HFFc6 (cell line): ENCODE measurements at regions not wholly inside any gene's neighbourhood (a gene's known extent, or its start where the extent isn't known, plus 50 kb on each side); places are given as distances from the start of the nearest gene placed in this dataset.
A peak's percentile ranks its signal among the peaks of the same experiment; 100 is the strongest.

ENCODE experiments used
- DNase-seq: peaks from one replicate; pipeline ENCODE4 v3.0.0-alpha.2; 2018
- H3K27ac Mint-ChIP-seq: 2 replicates; pipeline ENCODE4 v1.8.0; 2020; ENCODE audit warnings: mild to moderate bottlenecking, mixed read lengths
- H3K27me3 Mint-ChIP-seq: 2 replicates; pipeline ENCODE4 v1.8.0; 2021; ENCODE audit warnings: mild to moderate bottlenecking, moderate library complexity, mixed read lengths; ENCODE audit not compliant: insufficient read depth
- H3K36me3 Mint-ChIP-seq: 2 replicates; pipeline ENCODE4 v1.8.0; 2021; ENCODE audit warnings: low read depth, mixed read lengths
- H3K4me1 Mint-ChIP-seq: 2 replicates; pipeline ENCODE4 v1.8.0; 2020; ENCODE audit warnings: low read depth, mixed read lengths
- H3K4me3 Mint-ChIP-seq: 2 replicates; pipeline ENCODE4 v1.8.0; 2020; ENCODE audit warnings: mild to moderate bottlenecking, moderate library complexity, mixed read lengths
- H3K9me3 Mint-ChIP-seq: 2 replicates; pipeline ENCODE4 v1.8.0; 2020; ENCODE audit warnings: mild to moderate bottlenecking, mixed read lengths
- TF ChIP-seq, protein P1 (sequence below): fragments of 200-600 bp; sonication (generic); IDR thresholded peaks from 2 replicates; pipeline ENCODE4 v1.5.0; 2021; ENCODE audit warnings: antibody characterized with exemption, mild to moderate bottlenecking

DNA sequence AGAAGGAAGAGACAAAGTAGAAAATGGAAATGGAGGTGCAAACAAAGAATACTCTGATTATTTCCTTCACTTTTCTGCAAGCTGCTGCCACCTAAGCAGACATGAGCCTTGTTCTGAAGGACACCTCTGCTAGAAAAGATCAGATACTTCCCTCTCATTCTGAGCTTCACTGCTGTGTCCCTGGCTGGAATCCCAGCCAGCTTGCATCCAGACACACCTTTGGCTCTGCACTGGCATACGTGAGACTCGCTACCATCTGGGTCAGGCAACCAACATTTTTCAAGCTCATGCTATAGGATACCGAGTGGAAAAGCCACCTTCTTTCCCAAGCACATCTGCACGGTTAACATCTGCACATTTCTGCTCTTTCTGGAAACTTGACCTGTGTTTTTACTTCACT is 166.7 kb upstream of the SUCLG2 start:
- DNase-seq, result no peak
- TF ChIP-seq, protein P1, sequence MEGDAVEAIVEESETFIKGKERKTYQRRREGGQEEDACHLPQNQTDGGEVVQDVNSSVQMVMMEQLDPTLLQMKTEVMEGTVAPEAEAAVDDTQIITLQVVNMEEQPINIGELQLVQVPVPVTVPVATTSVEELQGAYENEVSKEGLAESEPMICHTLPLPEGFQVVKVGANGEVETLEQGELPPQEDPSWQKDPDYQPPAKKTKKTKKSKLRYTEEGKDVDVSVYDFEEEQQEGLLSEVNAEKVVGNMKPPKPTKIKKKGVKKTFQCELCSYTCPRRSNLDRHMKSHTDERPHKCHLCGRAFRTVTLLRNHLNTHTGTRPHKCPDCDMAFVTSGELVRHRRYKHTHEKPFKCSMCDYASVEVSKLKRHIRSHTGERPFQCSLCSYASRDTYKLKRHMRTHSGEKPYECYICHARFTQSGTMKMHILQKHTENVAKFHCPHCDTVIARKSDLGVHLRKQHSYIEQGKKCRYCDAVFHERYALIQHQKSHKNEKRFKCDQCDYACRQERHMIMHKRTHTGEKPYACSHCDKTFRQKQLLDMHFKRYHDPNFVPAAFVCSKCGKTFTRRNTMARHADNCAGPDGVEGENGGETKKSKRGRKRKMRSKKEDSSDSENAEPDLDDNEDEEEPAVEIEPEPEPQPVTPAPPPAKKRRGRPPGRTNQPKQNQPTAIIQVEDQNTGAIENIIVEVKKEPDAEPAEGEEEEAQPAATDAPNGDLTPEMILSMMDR, result no peak
- Mint-ChIP-seq H3K36me3 (no peaks in the 10 kb centered on the region; the same call in 1 of the 2 replicates), H3K4me3 (no peak overlapping the region), H3K27ac (no peak overlapping the region), H3K4me1 (peaks cover 15% of the 10 kb centered on the region; the same call in 1 of the 2 replicates), H3K27me3 (no peaks in the 10 kb centered on the region), H3K9me3 (no peaks in the 10 kb centered on the region)

DNA sequence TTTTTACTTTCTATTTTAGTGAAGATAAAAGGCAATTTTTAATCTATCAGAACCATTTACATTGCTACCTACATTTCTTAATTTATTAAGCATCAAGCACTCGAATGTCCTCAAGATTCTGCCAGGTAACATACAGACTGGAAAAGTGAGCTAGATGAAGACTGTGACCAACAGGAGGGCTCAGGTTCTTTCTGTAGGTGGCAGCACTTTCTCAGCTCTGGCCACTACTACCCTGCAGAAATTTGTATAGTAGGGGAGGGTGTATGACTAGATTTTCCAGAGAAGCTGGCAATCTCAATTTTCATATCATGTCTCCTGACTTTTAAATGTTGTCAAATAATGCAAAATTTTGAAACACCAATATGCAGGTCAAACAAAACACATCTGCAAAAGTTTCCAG is 165.0 kb upstream of the SUCLG2 start:
- Mint-ChIP-seq H3K9me3 (no peaks in the 10 kb centered on the region), H3K4me1 (peaks cover 13% of the 10 kb centered on the region; the same call in 1 of the 2 replicates), H3K4me3 (no peak overlapping the region), H3K36me3 (no peaks in the 10 kb centered on the region; the same call in 1 of the 2 replicates), H3K27ac (no peak overlapping the region), H3K27me3 (no peaks in the 10 kb centered on the region)
- TF ChIP-seq, protein P1, result peak; percentile 24
- DNase-seq, result no peak

DNA sequence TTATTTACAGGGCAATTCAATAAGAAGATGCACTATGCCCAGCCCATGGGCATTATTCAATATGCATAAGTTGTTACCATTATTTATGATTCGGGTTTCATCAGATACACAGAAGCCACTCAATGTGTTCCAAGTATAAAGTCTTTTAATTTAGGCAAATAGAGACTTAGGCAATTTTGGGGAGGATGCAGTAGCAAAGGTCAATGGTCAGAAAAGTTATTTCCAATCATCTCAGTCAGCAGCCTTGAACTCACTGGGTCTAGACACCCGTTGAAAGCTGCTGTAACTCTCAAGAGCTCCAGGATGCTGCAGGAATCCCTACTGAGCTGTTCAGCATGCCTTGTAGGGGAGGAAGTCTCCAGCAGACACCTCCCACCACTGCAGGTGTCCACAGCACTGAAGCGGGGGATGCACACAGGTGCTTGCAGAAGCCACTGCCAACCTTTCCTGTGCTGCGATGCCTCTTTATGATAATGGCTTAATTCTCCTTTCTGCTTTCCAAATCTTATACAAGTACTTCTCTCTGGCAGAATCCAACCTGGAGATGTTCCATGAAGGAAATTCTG is 155.0 kb upstream of the SUCLG2 start:
- TF ChIP-seq, protein P1, result no peak
- Mint-ChIP-seq H3K4me1 (peaks cover 6% of the 10 kb centered on the region; the same call in 1 of the 2 replicates), H3K27ac (no peak overlapping the region), H3K4me3 (no peak overlapping the region), H3K36me3 (no peaks in the 10 kb centered on the region), H3K9me3 (no peaks in the 10 kb centered on the region), H3K27me3 (no peaks in the 10 kb centered on the region)
- DNase-seq, result no peak

DNA sequence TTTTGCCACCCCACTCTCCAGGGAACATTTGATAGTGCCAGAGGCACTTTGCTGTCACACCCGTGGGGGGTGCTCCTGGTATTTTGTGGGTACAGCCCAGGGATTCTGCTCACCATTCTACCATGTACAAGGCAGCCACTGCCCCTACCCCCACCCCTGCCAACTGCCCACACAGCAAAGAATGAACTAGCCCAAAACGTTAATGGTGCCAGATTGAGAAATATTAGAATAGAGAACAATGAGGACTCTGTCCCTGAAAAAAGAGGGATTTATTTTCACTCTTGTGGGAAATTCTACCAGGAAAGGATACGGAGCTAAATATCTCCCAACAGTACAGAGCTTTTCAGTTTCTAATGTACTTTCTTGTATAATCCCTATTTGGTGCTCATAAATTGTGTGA is 154.5 kb upstream of the SUCLG2 start:
- H3K27me3 Mint-ChIP-seq, result no peaks in the 10 kb centered on the region
- no peaks in the 10 kb centered on the region; the same call in 1 of the 2 replicates for H3K9me3 Mint-ChIP-seq
- no peak overlapping the region for H3K4me3 Mint-ChIP-seq
- H3K27ac Mint-ChIP-seq, result no peak overlapping the region
- H3K36me3 Mint-ChIP-seq, result no peaks in the 10 kb centered on the region
- TF ChIP-seq, protein P1, result no peak
- peaks cover 10% of the 10 kb centered on the region; the same call in 1 of the 2 replicates for H3K4me1 Mint-ChIP-seq
- DNase-seq, result no peak

DNA sequence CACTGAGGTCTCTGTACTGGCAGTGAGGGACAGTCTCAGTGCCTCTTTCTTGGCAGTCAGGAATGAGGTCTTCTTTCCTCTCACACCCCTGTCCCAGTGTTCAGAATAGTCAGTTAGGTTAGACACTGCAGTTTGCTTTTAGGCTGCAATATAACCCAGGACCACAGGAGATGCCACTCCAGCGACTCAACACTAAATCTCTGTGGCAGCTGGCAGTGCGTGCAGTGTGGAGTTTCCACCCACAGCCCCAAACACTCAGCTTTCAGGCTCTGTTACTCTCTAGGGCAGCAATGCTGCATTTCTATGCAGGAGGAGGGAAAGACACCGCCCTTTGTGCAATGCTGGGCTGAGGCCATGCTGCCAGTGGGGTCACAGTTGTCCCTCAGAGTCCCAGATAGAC is 150.2 kb upstream of the SUCLG2 start:
- DNase-seq, result no peak
- TF ChIP-seq, protein P1, result no peak
- peaks cover 12% of the 10 kb centered on the region; the same call in 1 of the 2 replicates for H3K4me1 Mint-ChIP-seq
- no peak overlapping the region for H3K4me3 Mint-ChIP-seq
- H3K9me3 Mint-ChIP-seq, result peaks cover 6% of the 10 kb centered on the region
- H3K27me3 Mint-ChIP-seq, result no peaks in the 10 kb centered on the region
- H3K36me3 Mint-ChIP-seq, result no peaks in the 10 kb centered on the region
- no peak overlapping the region for H3K27ac Mint-ChIP-seq
